GM12878 (cell line): ENCODE measurements at regions not wholly inside any gene's neighbourhood (a gene's known extent, or its start where the extent isn't known, plus 50 kb on each side); places are given as distances from the start of the nearest gene placed in this dataset.

Experiments used
- ATAC-seq: fragments of 200-7000 bp; cut with Tn5 transposase; 3 replicates; pipeline ENCODE4 v1.9.1; 2020; ENCODE audit warnings: mild to moderate bottlenecking, moderate library complexity
- BruUV-seq: library from RNA; stranded (reverse); fragments of 400-500 nt; replicated peaks from 2 replicates; lab custom pipeline; 2021; lab: Mats Ljungman, UMichigan
- CTCF ChIA-PET: fragments of 300-600 bp; sonication (Branson Sonifier 250); formaldehyde crosslinking; extraction: SDS; loops from one replicate; lab custom pipeline; 2021; ENCODE audit warnings: inconsistent platforms; lab: Yijun Ruan, JAX
- POLR2A ChIA-PET: fragments of 350-600 bp; formaldehyde crosslinking; extraction: SDS; loops from one replicate; lab custom pipeline; 2021; ENCODE audit warnings: inconsistent platforms; lab: Charles Lee
- RAD21 ChIA-PET: fragments of 300-600 bp; sonication (Branson Sonifier 250); formaldehyde crosslinking; loops from one replicate; lab custom pipeline; 2023; ENCODE audit warnings: antibody characterized with exemption; ENCODE audit not compliant: unreplicated experiment; lab: Charles Lee
- SMC1A ChIA-PET: fragments of 300-600 bp; sonication (Branson Sonifier 250); formaldehyde crosslinking; loops from one replicate; lab custom pipeline; 2023; ENCODE audit not compliant: unreplicated experiment, uncharacterized antibody; lab: Charles Lee
- DNase-seq: peaks from one replicate; pipeline ENCODE4 v3.0.0-alpha.2; 2011; ENCODE audit warnings: low read depth, low spot score
- FAIRE-seq: peaks from 3 replicates; lab custom pipeline; 2011; peaks lifted over from hg19 to GRCh38; lab: Jason Lieb, UNC
- H2AFZ ChIP-seq: 2 replicates; pipeline ENCODE4 v1.6.0; 2011; ENCODE audit warnings: low read depth, low read length, control low read depth; ENCODE audit not compliant: control insufficient read depth
- H3K27ac ChIP-seq: 2 replicates; pipeline ENCODE4 v1.5.1; 2011; ENCODE audit warnings: control low read depth; ENCODE audit not compliant: control insufficient read depth, insufficient read depth
- H3K27me3 ChIP-seq, 2 experiments: replicated peaks in 1 of 2; 2 replicates each; pipeline versions ENCODE4 v1.6.0 to v1.6.1; 2011; ENCODE audit warnings: low read length in 1 of 2; ENCODE audit not compliant: control insufficient read depth in 2 of 2, insufficient read depth in 2 of 2
- H3K36me3 ChIP-seq, 2 experiments: 2 replicates each; pipeline ENCODE4 v1.5.1; 2011; ENCODE audit warnings: low read length in 1 of 2; ENCODE audit not compliant: control insufficient read depth in 2 of 2, insufficient read depth in 2 of 2
- H3K4me1 ChIP-seq: 2 replicates; pipeline ENCODE4 v1.6.1; 2011; ENCODE audit warnings: mild to moderate bottlenecking, low read length, moderate library complexity, mixed read lengths; ENCODE audit not compliant: control insufficient read depth, insufficient read depth
- H3K4me2 ChIP-seq: 2 replicates; pipeline ENCODE4 v1.6.0; 2011; ENCODE audit warnings: control low read depth; ENCODE audit not compliant: control insufficient read depth, insufficient read depth
- H3K4me3 ChIP-seq: fragments of 200-600 bp; sonication (generic); 2 replicates; pipeline ENCODE4 v1.5.1; 2016
- H3K79me2 ChIP-seq: 2 replicates; pipeline ENCODE4 v1.6.0; 2011; ENCODE audit warnings: low read length; ENCODE audit not compliant: control insufficient read depth, insufficient read depth
- H3K9ac ChIP-seq: 2 replicates; pipeline ENCODE4 v1.8.0; 2011; ENCODE audit warnings: low read length, control low read depth, mixed read lengths; ENCODE audit not compliant: control insufficient read depth, insufficient read depth
- H3K9me3 ChIP-seq: replicated peaks from 3 replicates; pipeline ENCODE4 v1.5.1; 2011; ENCODE audit warnings: mild to moderate bottlenecking, low read length; ENCODE audit not compliant: control insufficient read depth, insufficient read depth
- H4K20me1 ChIP-seq: 2 replicates; pipeline ENCODE4 v1.6.0; 2011; ENCODE audit not compliant: control insufficient read depth, insufficient read depth
- GATAD2B ChIP-seq: fragments of 450-650 bp; conservative IDR thresholded peaks from 2 replicates; pipeline ENCODE4 v1.6.1; 2017; ENCODE audit warnings: low read depth, mild to moderate bottlenecking, moderate library complexity
- HSF1 ChIP-seq: fragments of 150-350 bp; IDR thresholded peaks from 2 replicates; pipeline ENCODE4 v1.6.1; 2014; ENCODE audit warnings: mild to moderate bottlenecking, low read depth, low read length
- JUNB ChIP-seq: IDR thresholded peaks from 2 replicates; pipeline ENCODE4 v1.6.1; 2016; ENCODE audit warnings: antibody characterized with exemption, mild to moderate bottlenecking
- MTA3 ChIP-seq: IDR thresholded peaks from 2 replicates; pipeline ENCODE4 v1.6.1; 2012; ENCODE audit warnings: low read length, inconsistent platforms, borderline replicate concordance
- PAX5 ChIP-seq: IDR thresholded peaks from 2 replicates; pipeline ENCODE4 v1.6.1; 2011; ENCODE audit warnings: low read depth, low read length, borderline replicate concordance
- PML ChIP-seq: IDR thresholded peaks from 2 replicates; pipeline ENCODE4 v1.6.1; 2012; ENCODE audit warnings: low read length, inconsistent platforms
- POU2F2 ChIP-seq: IDR thresholded peaks from 3 replicates; pipeline ENCODE4 v1.6.1; 2011; ENCODE audit warnings: low read depth, mild to moderate bottlenecking, low read length, borderline replicate concordance
- RBBP5 ChIP-seq: fragments of 200-600 bp; sonication (generic); conservative IDR thresholded peaks from 2 replicates; pipeline ENCODE4 v1.6.1; 2016
- SKIL ChIP-seq: fragments of 450-650 bp; IDR thresholded peaks from 2 replicates; pipeline ENCODE4 v1.6.1; 2017; ENCODE audit warnings: mild to moderate bottlenecking, low read depth, inconsistent platforms; ENCODE audit not compliant: poor library complexity, severe bottlenecking
- SREBF1 ChIP-seq: IDR thresholded peaks from 2 replicates; pipeline ENCODE4 v1.6.1; 2012; ENCODE audit warnings: mild to moderate bottlenecking, low read length
- TARDBP ChIP-seq: IDR thresholded peaks from 2 replicates; pipeline ENCODE4 v1.6.1; 2016; ENCODE audit warnings: borderline replicate concordance
- ZZZ3 ChIP-seq: IDR thresholded peaks from 2 replicates; pipeline ENCODE4 v1.6.1; 2011; ENCODE audit warnings: low read depth; ENCODE audit not compliant: control insufficient read depth, insufficient read length
- WGBS: methylation state at CpG from one replicate; pipeline ENCODE4 v1.1.6; 2016; ENCODE audit warnings: low lambda C conversion rate; ENCODE audit not compliant: insufficient replicate concordance, insufficient coverage; ENCODE audit errors: missing lambda C conversion rate; 5-methylcytosine and 5-hydroxymethylcytosine counted together
- in situ Hi-C: fragments of 300-500 bp; cut with MboI; formaldehyde crosslinking; loops from 9 replicates; pipeline ENCODE4 v1.14.3; 2018; ENCODE audit warnings: mixed read lengths
- intact Hi-C: fragments of 100-400 bp; cut with micrococcal nuclease; formaldehyde crosslinking; loops from one replicate; pipeline ENCODE4 v1.14.2; 2022; ENCODE audit not compliant: unreplicated experiment
- TF ChIP-seq, protein P1 (sequence below): fragments of 450-650 bp; IDR thresholded peaks from 2 replicates; pipeline ENCODE4 v1.6.1; 2018; ENCODE audit warnings: borderline replicate concordance, mild to moderate bottlenecking; ENCODE audit not compliant: partially characterized antibody
- TF ChIP-seq, protein P2 (sequence below): fragments of 450-650 bp; IDR thresholded peaks from 2 replicates; pipeline ENCODE4 v1.6.1; 2017; ENCODE audit warnings: mild to moderate bottlenecking, moderate library complexity

GRCh38 chr11:25990406-25990805, 341.5 kb upstream of the ANO3 start:
- SMC1A ChIA-PET: interaction anchor here (2.2 kb wide), 1 partner anchor 9 kb away, joined by 7 read pairs; no protein-coding TSS in a partner anchor
- TF ChIP-seq PML (no peak), SREBF1 (no peak), POU2F2 (no peak), PAX5 (no peak), GATAD2B (no peak), RBBP5 (no peak), HSF1 (no peak), JUNB (no peak), SKIL (no peak), TARDBP (no peak), MTA3 (no peak), ZZZ3 (no peak)
- TF ChIP-seq, protein P1, sequence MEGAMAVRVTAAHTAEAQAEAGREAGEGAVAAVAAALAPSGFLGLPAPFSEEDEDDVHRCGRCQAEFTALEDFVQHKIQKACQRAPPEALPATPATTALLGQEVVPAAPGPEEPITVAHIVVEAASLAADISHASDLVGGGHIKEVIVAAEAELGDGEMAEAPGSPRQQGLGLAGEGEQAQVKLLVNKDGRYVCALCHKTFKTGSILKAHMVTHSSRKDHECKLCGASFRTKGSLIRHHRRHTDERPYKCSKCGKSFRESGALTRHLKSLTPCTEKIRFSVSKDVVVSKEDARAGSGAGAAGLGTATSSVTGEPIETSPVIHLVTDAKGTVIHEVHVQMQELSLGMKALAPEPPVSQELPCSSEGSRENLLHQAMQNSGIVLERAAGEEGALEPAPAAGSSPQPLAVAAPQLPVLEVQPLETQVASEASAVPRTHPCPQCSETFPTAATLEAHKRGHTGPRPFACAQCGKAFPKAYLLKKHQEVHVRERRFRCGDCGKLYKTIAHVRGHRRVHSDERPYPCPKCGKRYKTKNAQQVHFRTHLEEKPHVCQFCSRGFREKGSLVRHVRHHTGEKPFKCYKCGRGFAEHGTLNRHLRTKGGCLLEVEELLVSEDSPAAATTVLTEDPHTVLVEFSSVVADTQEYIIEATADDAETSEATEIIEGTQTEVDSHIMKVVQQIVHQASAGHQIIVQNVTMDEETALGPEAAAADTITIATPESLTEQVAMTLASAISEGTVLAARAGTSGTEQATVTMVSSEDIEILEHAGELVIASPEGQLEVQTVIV: no peak
- TF ChIP-seq, protein P2, sequence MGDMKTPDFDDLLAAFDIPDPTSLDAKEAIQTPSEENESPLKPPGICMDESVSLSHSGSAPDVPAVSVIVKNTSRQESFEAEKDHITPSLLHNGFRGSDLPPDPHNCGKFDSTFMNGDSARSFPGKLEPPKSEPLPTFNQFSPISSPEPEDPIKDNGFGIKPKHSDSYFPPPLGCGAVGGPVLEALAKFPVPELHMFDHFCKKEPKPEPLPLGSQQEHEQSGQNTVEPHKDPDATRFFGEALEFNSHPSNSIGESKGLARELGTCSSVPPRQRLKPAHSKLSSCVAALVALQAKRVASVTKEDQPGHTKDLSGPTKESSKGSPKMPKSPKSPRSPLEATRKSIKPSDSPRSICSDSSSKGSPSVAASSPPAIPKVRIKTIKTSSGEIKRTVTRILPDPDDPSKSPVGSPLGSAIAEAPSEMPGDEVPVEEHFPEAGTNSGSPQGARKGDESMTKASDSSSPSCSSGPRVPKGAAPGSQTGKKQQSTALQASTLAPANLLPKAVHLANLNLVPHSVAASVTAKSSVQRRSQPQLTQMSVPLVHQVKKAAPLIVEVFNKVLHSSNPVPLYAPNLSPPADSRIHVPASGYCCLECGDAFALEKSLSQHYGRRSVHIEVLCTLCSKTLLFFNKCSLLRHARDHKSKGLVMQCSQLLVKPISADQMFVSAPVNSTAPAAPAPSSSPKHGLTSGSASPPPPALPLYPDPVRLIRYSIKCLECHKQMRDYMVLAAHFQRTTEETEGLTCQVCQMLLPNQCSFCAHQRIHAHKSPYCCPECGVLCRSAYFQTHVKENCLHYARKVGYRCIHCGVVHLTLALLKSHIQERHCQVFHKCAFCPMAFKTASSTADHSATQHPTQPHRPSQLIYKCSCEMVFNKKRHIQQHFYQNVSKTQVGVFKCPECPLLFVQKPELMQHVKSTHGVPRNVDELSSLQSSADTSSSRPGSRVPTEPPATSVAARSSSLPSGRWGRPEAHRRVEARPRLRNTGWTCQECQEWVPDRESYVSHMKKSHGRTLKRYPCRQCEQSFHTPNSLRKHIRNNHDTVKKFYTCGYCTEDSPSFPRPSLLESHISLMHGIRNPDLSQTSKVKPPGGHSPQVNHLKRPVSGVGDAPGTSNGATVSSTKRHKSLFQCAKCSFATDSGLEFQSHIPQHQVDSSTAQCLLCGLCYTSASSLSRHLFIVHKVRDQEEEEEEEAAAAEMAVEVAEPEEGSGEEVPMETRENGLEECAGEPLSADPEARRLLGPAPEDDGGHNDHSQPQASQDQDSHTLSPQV: no peak

More at GRCh38 chr11:25990406-25990805, 341.5 kb upstream of the ANO3 start:
- WGBS: 37% methylated on average over 3 of the region's 3 CpGs
- ChIA-PET CTCF (interaction anchor here (0.6 to 2.5 kb wide), 3 partner anchors 9 to 144 kb away, joined by 3 to 18 read pairs (median 6); no protein-coding TSS in a partner anchor), RAD21 (interaction anchor here (0.7 kb wide), 1 partner anchor 8 kb away, joined by 3 read pairs; no protein-coding TSS in a partner anchor), POLR2A (no interaction called here)
- no TSS peak for BruUV-seq
- H3K9me3 ChIP-seq: no peaks in the 10 kb centered on the region
- no peaks in the 10 kb centered on the region for H3K4me1 ChIP-seq
- no peak overlapping the region for H3K27ac ChIP-seq
- no peak overlapping the region for H2AFZ ChIP-seq
- H3K9ac ChIP-seq: no peak overlapping the region
- no peak overlapping the region for H3K4me3 ChIP-seq
- H3K27me3 ChIP-seq: no peaks in the 10 kb centered on the region
- ATAC-seq (no peak), DNase-seq (no peak), FAIRE-seq (no peak)
- H4K20me1 ChIP-seq: no peaks in the 10 kb centered on the region
- in situ Hi-C loops (no loop called here), intact Hi-C loops (no loop called here)
- no peaks in the 10 kb centered on the region for H3K36me3 ChIP-seq
- H3K79me2 ChIP-seq: no peaks in the 10 kb centered on the region
- H3K4me2 ChIP-seq: no peak overlapping the region
